HepG2 (cell line): ENCODE measurements at regions not wholly inside any gene's neighbourhood (a gene's known extent, or its start where the extent isn't known, plus 50 kb on each side); places are given as distances from the start of the nearest gene placed in this dataset.

Experiments used
- ATAC-seq: fragments of 200-7000 bp; cut with Tn5 transposase; 3 replicates; pipeline ENCODE4 v1.9.1; 2020; ENCODE audit warnings: mild to moderate bottlenecking, moderate library complexity
- BruUV-seq: library from RNA; stranded (reverse); fragments of 400-500 nt; replicated peaks from 2 replicates; lab custom pipeline; 2021; lab: Mats Ljungman, UMichigan
- CTCF ChIA-PET: fragments of 300-600 bp; formaldehyde crosslinking; extraction: SDS; loops from one replicate; lab custom pipeline; 2021; ENCODE audit warnings: low total read pairs, inconsistent platforms, low intra/inter-chr PET ratio; lab: Yijun Ruan, JAX
- POLR2A ChIA-PET: fragments of 350-600 bp; sonication (Branson Sonifier 250); formaldehyde crosslinking; loops from one replicate; lab custom pipeline; 2020; ENCODE audit warnings: antibody characterized with exemption, inconsistent platforms; lab: Yijun Ruan, JAX
- DNase-seq: peaks from one replicate; pipeline ENCODE4 v3.0.0-alpha.2; 2015; ENCODE audit warnings: low spot score
- FAIRE-seq: peaks from 3 replicates; lab custom pipeline; 2011; peaks lifted over from hg19 to GRCh38; lab: Jason Lieb, UNC
- H2AFZ ChIP-seq: one replicate; pipeline ENCODE4 v1.6.1; 2011; ENCODE audit warnings: low read length, inconsistent platforms
- H3K27ac ChIP-seq: fragments of 300-600 bp; 3 replicates; pipeline ENCODE4 v1.8.0; 2011; ENCODE audit warnings: mixed run types, mild to moderate bottlenecking, mixed read lengths, low read length, inconsistent platforms; ENCODE audit not compliant: insufficient read depth; ENCODE audit errors: extremely low read length
- H3K27me3 ChIP-seq, 2 experiments: fragments of 200-600 bp in 1 of 2; 2 replicates in 1 of 2; 3 replicates in 1 of 2; pipeline versions ENCODE4 v1.6.0 to v1.8.0; 2011; ENCODE audit warnings: low read length in 2 of 2, mild to moderate bottlenecking in 2 of 2, moderate library complexity in 2 of 2, inconsistent platforms in 1 of 2; ENCODE audit not compliant: insufficient read depth in 2 of 2, control insufficient read depth in 1 of 2
- H3K36me3 ChIP-seq, 2 experiments: fragments of 200-600 bp in 1 of 2; replicated peaks in 1 of 2; 2 replicates in 1 of 2; 3 replicates in 1 of 2; pipeline versions ENCODE4 v1.5.1 to v1.8.0; 2011; ENCODE audit warnings: low read length in 2 of 2, inconsistent platforms in 1 of 2; ENCODE audit not compliant: insufficient read depth in 2 of 2, control insufficient read depth in 1 of 2
- H3K4me1 ChIP-seq: 2 replicates; pipeline ENCODE4 v1.5.1; 2012; ENCODE audit warnings: low read length, inconsistent platforms; ENCODE audit not compliant: insufficient read depth
- H3K4me2 ChIP-seq: 2 replicates; pipeline ENCODE4 v1.6.0; 2011; ENCODE audit warnings: low read depth, low read length, inconsistent platforms
- H3K4me3 ChIP-seq, 3 experiments: fragments of 200-600 bp in 1 of 3; sonication (generic), shearing (Covaris generic) in 1 of 3; replicated peaks in 1 of 3; 2 replicates each; pipeline ENCODE4 v1.5.1; 2011 to 2016; ENCODE audit warnings: low read length in 3 of 3, inconsistent platforms in 2 of 3, low read depth in 2 of 3, mild to moderate bottlenecking in 2 of 3, control low read depth in 1 of 3, mixed read lengths in 1 of 3; ENCODE audit not compliant: insufficient read depth in 1 of 3
- H3K79me2 ChIP-seq: one replicate; pipeline ENCODE4 v1.6.1; 2011; ENCODE audit warnings: low read length, inconsistent platforms; ENCODE audit not compliant: insufficient read depth
- H3K9ac ChIP-seq: 2 replicates; pipeline ENCODE4 v1.6.0; 2011; ENCODE audit warnings: mild to moderate bottlenecking, low read depth, low read length, inconsistent platforms; ENCODE audit not compliant: insufficient read depth
- H3K9me3 ChIP-seq: 2 replicates; pipeline ENCODE4 v1.5.1; 2012; ENCODE audit warnings: mild to moderate bottlenecking, low read length
- H4K20me1 ChIP-seq: 2 replicates; pipeline ENCODE4 v1.6.0; 2011; ENCODE audit warnings: inconsistent platforms, mild to moderate bottlenecking, low read length, moderate library complexity; ENCODE audit not compliant: insufficient read depth
- CAMTA2 ChIP-seq: sonication (generic); formaldehyde crosslinking; IDR thresholded peaks from 2 replicates; pipeline ENCODE4 v1.4.0; 2020; ENCODE audit warnings: mild to moderate bottlenecking, missing genetic modification reagents, borderline replicate concordance
- GPN1 ChIP-seq: sonication (generic); formaldehyde crosslinking; IDR thresholded peaks from 2 replicates; pipeline ENCODE4 v1.5.1; 2020; ENCODE audit warnings: missing genetic modification reagents, borderline replicate concordance
- NFKBIZ ChIP-seq: IDR thresholded peaks from 2 replicates; pipeline ENCODE4 v1.6.1; 2018; ENCODE audit warnings: missing genetic modification reagents, missing compliant biosample characterization
- NR2F6 ChIP-seq, 2 experiments: IDR thresholded peaks; 2 replicates each; pipeline ENCODE4 v1.6.1; 2016; ENCODE audit warnings: antibody characterized with exemption in 1 of 2, mild to moderate bottlenecking in 1 of 2
- POLR2AphosphoS2 ChIP-seq: IDR thresholded peaks from 2 replicates; pipeline ENCODE4 v1.6.1; 2011; ENCODE audit warnings: low read depth, low read length, improper control_type of control experiment
- RFX1 ChIP-seq: fragments of 450-650 bp; IDR thresholded peaks from 2 replicates; pipeline ENCODE4 v1.6.1; 2017
- RFXANK ChIP-seq: IDR thresholded peaks from 2 replicates; pipeline ENCODE4 v1.6.1; 2016
- SALL1 ChIP-seq: sonication (generic); formaldehyde crosslinking; IDR thresholded peaks from 2 replicates; pipeline ENCODE4 v1.8.0; 2022; ENCODE audit warnings: mild to moderate bottlenecking, missing genetic modification reagents
- SMAD9 ChIP-seq: sonication (generic); formaldehyde crosslinking; IDR thresholded peaks from 2 replicates; pipeline ENCODE4 v1.5.1; 2020; ENCODE audit warnings: mild to moderate bottlenecking, missing genetic modification reagents
- ZHX2 ChIP-seq, 2 experiments: sonication (generic) in 1 of 2; formaldehyde crosslinking in 1 of 2; IDR thresholded peaks; 2 replicates each; pipeline versions ENCODE4 v1.6.1 to v1.9.0; 2014 to 2022; ENCODE audit warnings: antibody characterized with exemption in 1 of 2, borderline replicate concordance in 1 of 2, inconsistent platforms in 1 of 2, low read depth in 1 of 2, missing genetic modification reagents in 1 of 2
- ZNF333 ChIP-seq: sonication (generic); formaldehyde crosslinking; IDR thresholded peaks from 2 replicates; pipeline ENCODE4 v1.4.0; 2020; ENCODE audit warnings: mild to moderate bottlenecking, missing genetic modification reagents, borderline replicate concordance
- ZNF556 ChIP-seq: sonication (generic); formaldehyde crosslinking; IDR thresholded peaks from 2 replicates; pipeline ENCODE4 v1.4.0; 2020; ENCODE audit warnings: mild to moderate bottlenecking, missing genetic modification reagents, borderline replicate concordance
- WGBS: methylation state at CpG from one replicate; pipeline ENCODE4 v1.1.6; 2017; ENCODE audit warnings: low lambda C conversion rate; 5-methylcytosine and 5-hydroxymethylcytosine counted together
- in situ Hi-C: cut with HindIII; loops from 2 replicates; pipeline ENCODE4 v1.10.0; 2017; ENCODE audit warnings: low pct_unique_long_range_greater_than_20kb; ENCODE audit not compliant: extremely low pct_ligation_motif_present
- intact Hi-C: fragments of 100-400 bp; cut with micrococcal nuclease; formaldehyde crosslinking; loops from one replicate; pipeline ENCODE4 v1.10.0; 2022; ENCODE audit not compliant: unreplicated experiment
- TF ChIP-seq, protein P1 (sequence below): IDR thresholded peaks from 2 replicates; pipeline ENCODE4 v1.6.1; 2016; ENCODE audit warnings: low read depth
- TF ChIP-seq, protein P2 (sequence below): sonication (generic); formaldehyde crosslinking; IDR thresholded peaks from 2 replicates; pipeline ENCODE4 v1.4.0; 2020; ENCODE audit warnings: missing genetic modification reagents, mild to moderate bottlenecking, borderline replicate concordance

DNA sequence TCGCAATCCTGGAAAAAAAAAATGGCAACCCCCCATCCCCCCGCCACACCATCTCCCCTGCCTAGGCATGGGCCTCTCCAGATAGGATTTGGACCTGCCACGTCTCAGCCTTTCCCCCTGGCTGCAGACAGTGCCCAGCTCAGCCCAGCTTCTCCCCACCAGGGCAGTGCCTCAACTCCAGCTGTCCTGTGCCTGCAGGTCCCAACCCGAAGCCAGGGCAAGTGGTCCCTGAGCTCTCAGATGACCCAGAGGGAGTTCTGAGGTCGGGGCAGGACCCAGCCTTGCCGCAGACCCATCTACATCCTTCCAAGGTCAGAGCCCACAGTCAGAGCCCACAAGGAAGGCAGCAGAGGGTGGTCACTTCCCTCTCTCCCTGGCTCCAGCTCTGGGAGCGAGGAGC is 86.7 kb upstream of the POU3F1 start (continued):
- TF ChIP-seq, protein P1, sequence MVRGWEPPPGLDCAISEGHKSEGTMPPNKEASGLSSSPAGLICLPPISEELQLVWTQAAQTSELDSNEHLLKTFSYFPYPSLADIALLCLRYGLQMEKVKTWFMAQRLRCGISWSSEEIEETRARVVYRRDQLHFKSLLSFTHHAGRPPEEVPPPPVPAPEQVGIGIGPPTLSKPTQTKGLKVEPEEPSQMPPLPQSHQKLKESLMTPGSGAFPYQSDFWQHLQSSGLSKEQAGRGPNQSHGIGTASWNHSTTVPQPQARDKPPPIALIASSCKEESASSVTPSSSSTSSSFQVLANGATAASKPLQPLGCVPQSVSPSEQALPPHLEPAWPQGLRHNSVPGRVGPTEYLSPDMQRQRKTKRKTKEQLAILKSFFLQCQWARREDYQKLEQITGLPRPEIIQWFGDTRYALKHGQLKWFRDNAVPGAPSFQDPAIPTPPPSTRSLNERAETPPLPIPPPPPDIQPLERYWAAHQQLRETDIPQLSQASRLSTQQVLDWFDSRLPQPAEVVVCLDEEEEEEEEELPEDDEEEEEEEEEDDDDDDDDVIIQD = no peak
- TF ChIP-seq GPN1 (CRISPR knock-in tag) = no peak
- no peak for TF ChIP-seq POLR2AphosphoS2
- TF ChIP-seq ZHX2 (IDR thresholded peaks at IDR 0.05; ENCODE audit: low read depth) = no peak
- no peak for TF ChIP-seq ZHX2 (CRISPR knock-in tag; IDR thresholded peaks at IDR 0.05; ENCODE audit: borderline replicate concordance)
- TF ChIP-seq, all 625 proteins: peak for 0

- CTCF ChIA-PET = no interaction called here
- no peaks in the 10 kb centered on the region for H3K9me3 ChIP-seq
- no peaks in the 10 kb centered on the region for H3K79me2 ChIP-seq
- POLR2A ChIA-PET = no interaction called here
- no peak overlapping the region for H2AFZ ChIP-seq
- 43% methylated on average over 6 of the region's 6 CpGs for WGBS
- H3K4me2 ChIP-seq = no peak overlapping the region
- BruUV-seq = no TSS peak
- H3K9ac ChIP-seq = no peak overlapping the region
- no peak overlapping the region for H3K27ac ChIP-seq
- no peaks in the 10 kb centered on the region for H4K20me1 ChIP-seq
- DNase-seq (no peak), ATAC-seq (no peak), FAIRE-seq (no peak)
- in situ Hi-C loops (no loop called here), intact Hi-C loops (no loop called here)
- no peak overlapping the region for H3K4me3 ChIP-seq
- no peaks in the 10 kb centered on the region for H3K4me1 ChIP-seq
- peaks cover 6 to 41% of the 10 kb centered on the region in 2 experiments for H3K27me3 ChIP-seq
- H3K36me3 ChIP-seq = no peaks in the 10 kb centered on the region
- TF ChIP-seq NFKBIZ (CRISPR knock-in tag) (no peak), RFX1 (no peak), SMAD9 (CRISPR knock-in tag) (no peak), ZNF556 (CRISPR knock-in tag) (no peak), CAMTA2 (no peak), ZNF333 (CRISPR knock-in tag) (no peak), NR2F6 (IDR thresholded peaks at IDR 0.05) (no peak), NR2F6 (CRISPR knock-in tag; IDR thresholded peaks at IDR 0.05) (no peak), RFXANK (CRISPR knock-in tag) (no peak), SALL1 (CRISPR knock-in tag) (no peak)
- TF ChIP-seq, protein P2, sequence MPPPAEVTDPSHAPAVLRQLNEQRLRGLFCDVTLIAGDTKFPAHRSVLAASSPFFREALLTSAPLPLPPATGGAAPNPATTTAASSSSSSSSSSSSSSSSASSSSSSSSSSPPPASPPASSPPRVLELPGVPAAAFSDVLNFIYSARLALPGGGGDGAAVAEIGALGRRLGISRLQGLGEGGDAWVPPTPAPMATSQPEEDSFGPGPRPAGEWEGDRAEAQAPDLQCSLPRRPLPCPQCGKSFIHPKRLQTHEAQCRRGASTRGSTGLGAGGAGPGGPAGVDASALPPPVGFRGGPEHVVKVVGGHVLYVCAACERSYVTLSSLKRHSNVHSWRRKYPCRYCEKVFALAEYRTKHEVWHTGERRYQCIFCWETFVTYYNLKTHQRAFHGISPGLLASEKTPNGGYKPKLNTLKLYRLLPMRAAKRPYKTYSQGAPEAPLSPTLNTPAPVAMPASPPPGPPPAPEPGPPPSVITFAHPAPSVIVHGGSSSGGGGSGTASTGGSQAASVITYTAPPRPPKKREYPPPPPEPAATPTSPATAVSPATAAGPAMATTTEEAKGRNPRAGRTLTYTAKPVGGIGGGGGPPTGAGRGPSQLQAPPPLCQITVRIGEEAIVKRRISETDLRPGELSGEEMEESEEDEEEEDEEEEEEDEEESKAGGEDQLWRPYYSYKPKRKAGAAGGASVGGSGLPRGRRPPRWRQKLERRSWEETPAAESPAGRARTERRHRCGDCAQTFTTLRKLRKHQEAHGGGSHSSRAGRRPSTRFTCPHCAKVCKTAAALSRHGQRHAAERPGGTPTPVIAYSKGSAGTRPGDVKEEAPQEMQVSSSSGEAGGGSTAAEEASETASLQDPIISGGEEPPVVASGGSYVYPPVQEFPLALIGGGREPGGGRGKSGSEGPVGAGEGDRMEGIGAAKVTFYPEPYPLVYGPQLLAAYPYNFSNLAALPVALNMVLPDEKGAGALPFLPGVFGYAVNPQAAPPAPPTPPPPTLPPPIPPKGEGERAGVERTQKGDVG (CRISPR knock-in tag) = no peak
Observed at GRCh38 chr1:38132681-38133080, 86.1 kb upstream of the POU3F1 start.
